ENCODE measurements at regions not wholly inside any gene's neighbourhood (a gene's known extent, or its start where the extent isn't known, plus 50 kb on each side); places are given as distances from the start of the nearest gene placed in this dataset.
A peak's percentile ranks its signal among the peaks of the same experiment; 100 is the strongest.

- no peak for DNase-seq (ENCODE audit: insufficient read length, low spot score, missing footprints)
- Histone ChIP-seq H3K36me3 (ENCODE audit: insufficient read depth, low read length) (no peaks in the 10 kb centered on the region), H2AFZ (ENCODE audit: low read length) (no peak overlapping the region), H3K79me2 (ENCODE audit: insufficient read depth, low read length) (no peaks in the 10 kb centered on the region), H3K9me3 (ENCODE audit: low read depth, low read length) (no peaks in the 10 kb centered on the region), H3K27me3 (ENCODE audit: insufficient read depth, low read length) (no peaks in the 10 kb centered on the region), H3K4me3 (ENCODE audit: insufficient read depth, low read length) (no peak overlapping the region), H4K20me1 (ENCODE audit: insufficient read depth, low read length) (no peaks in the 10 kb centered on the region), H3K4me2 (ENCODE audit: insufficient read depth, low read length) (no peak overlapping the region), H3K27ac (ENCODE audit: low read depth, low read length) (no peak overlapping the region), H3K4me1 (ENCODE audit: insufficient read depth, low read length) (no peaks in the 10 kb centered on the region)
- no peak for TF ChIP-seq CTCF (IDR thresholded peaks at IDR 0.05; ENCODE audit: extremely low read depth, low read depth, low read length)
Measured at GRCh38 chr1:4101459-4102161, 201.5 kb upstream of the C1orf174 start.

- no peak overlapping the region for H2AFZ ChIP-seq (ENCODE audit: low read length)
- no peaks in the 10 kb centered on the region for H4K20me1 ChIP-seq (ENCODE audit: insufficient read depth, low read length)
- H3K79me2 ChIP-seq (ENCODE audit: insufficient read depth, low read length): no peaks in the 10 kb centered on the region
- no peak for TF ChIP-seq CTCF (IDR thresholded peaks at IDR 0.05; ENCODE audit: extremely low read depth, low read depth, low read length)
- no peak overlapping the region for H3K4me3 ChIP-seq (ENCODE audit: insufficient read depth, low read length)
- H3K4me2 ChIP-seq (ENCODE audit: insufficient read depth, low read length): no peak overlapping the region
- DNase-seq (ENCODE audit: insufficient read length, low spot score, missing footprints): no peak
- H3K27me3 ChIP-seq (ENCODE audit: insufficient read depth, low read length): no peaks in the 10 kb centered on the region
- H3K4me1 ChIP-seq (ENCODE audit: insufficient read depth, low read length): no peaks in the 10 kb centered on the region
- no peak overlapping the region for H3K27ac ChIP-seq (ENCODE audit: low read depth, low read length)
- H3K36me3 ChIP-seq (ENCODE audit: insufficient read depth, low read length): no peaks in the 10 kb centered on the region
- no peaks in the 10 kb centered on the region for H3K9me3 ChIP-seq (ENCODE audit: low read depth, low read length)
Measured at GRCh38 chr1:4105300-4105880, 205.3 kb upstream of the C1orf174 start.

- TF ChIP-seq CTCF (IDR thresholded peaks at IDR 0.05; ENCODE audit: extremely low read depth, low read depth, low read length): no peak
- H2AFZ ChIP-seq (ENCODE audit: low read length): no peak overlapping the region
- H3K79me2 ChIP-seq (ENCODE audit: insufficient read depth, low read length): no peaks in the 10 kb centered on the region
- H3K27ac ChIP-seq (ENCODE audit: low read depth, low read length): no peak overlapping the region
- H4K20me1 ChIP-seq (ENCODE audit: insufficient read depth, low read length): no peaks in the 10 kb centered on the region
- H3K27me3 ChIP-seq (ENCODE audit: insufficient read depth, low read length): no peaks in the 10 kb centered on the region
- DNase-seq (ENCODE audit: insufficient read length, low spot score, missing footprints): peak; percentile 49
- no peaks in the 10 kb centered on the region for H3K9me3 ChIP-seq (ENCODE audit: low read depth, low read length)
- no peak overlapping the region for H3K4me3 ChIP-seq (ENCODE audit: insufficient read depth, low read length)
- H3K36me3 ChIP-seq (ENCODE audit: insufficient read depth, low read length): no peaks in the 10 kb centered on the region
- no peaks in the 10 kb centered on the region for H3K4me1 ChIP-seq (ENCODE audit: insufficient read depth, low read length)
- H3K4me2 ChIP-seq (ENCODE audit: insufficient read depth, low read length): no peak overlapping the region
Measured at GRCh38 chr1:4106731-4107130, 206.7 kb upstream of the C1orf174 start.

- H3K79me2 ChIP-seq (ENCODE audit: insufficient read depth, low read length): no peaks in the 10 kb centered on the region
- no peaks in the 10 kb centered on the region for H3K4me1 ChIP-seq (ENCODE audit: insufficient read depth, low read length)
- H2AFZ ChIP-seq (ENCODE audit: low read length): no peak overlapping the region
- H3K27me3 ChIP-seq (ENCODE audit: insufficient read depth, low read length): no peaks in the 10 kb centered on the region
- no peak overlapping the region for H3K4me2 ChIP-seq (ENCODE audit: insufficient read depth, low read length)
- DNase-seq (ENCODE audit: insufficient read length, low spot score, missing footprints): no peak
- H4K20me1 ChIP-seq (ENCODE audit: insufficient read depth, low read length): no peaks in the 10 kb centered on the region
- TF ChIP-seq CTCF (IDR thresholded peaks at IDR 0.05; ENCODE audit: extremely low read depth, low read depth, low read length): no peak
- no peaks in the 10 kb centered on the region for H3K9me3 ChIP-seq (ENCODE audit: low read depth, low read length)
- H3K4me3 ChIP-seq (ENCODE audit: insufficient read depth, low read length): no peak overlapping the region
- no peak overlapping the region for H3K27ac ChIP-seq (ENCODE audit: low read depth, low read length)
- H3K36me3 ChIP-seq (ENCODE audit: insufficient read depth, low read length): no peaks in the 10 kb centered on the region
Measured at GRCh38 chr1:4107291-4107690, 207.2 kb upstream of the C1orf174 start.

All from osteoblast (primary cell).